ENCODE measurements at regions not wholly inside any gene's neighbourhood (a gene's known extent, or its start where the extent isn't known, plus 50 kb on each side); places are given as distances from the start of the nearest gene placed in this dataset.

GRCh38 chr2:48249025-48249424, 65.5 kb upstream of the FOXN2 start:
- no peak for TF ChIP-seq POLR2A (IDR thresholded peaks at IDR 0.05)
- no peak for TF ChIP-seq CTCF (IDR thresholded peaks at IDR 0.05)

Data from right lobe of liver (tissue), 4 donors.